Hematopoietic multipotent progenitor cell treated with erythropoietin and hydrocortisone succinate and interleukin-3 and kit ligand, for 8 days (in vitro differentiated cells): ENCODE measurements at regions not wholly inside any gene's neighbourhood (a gene's known extent, or its start where the extent isn't known, plus 50 kb on each side); places are given as distances from the start of the nearest gene placed in this dataset.

ENCODE experiments used
- DNase-seq: peaks from one replicate; pipeline ENCODE4 v3.0.0-alpha.2; 2015

GRCh38 chr1:87636198-87636892 is 307.7 kb downstream of the LMO4 start:
- DNase-seq = no peak

- peak; percentile 86 for DNase-seq
Observed at GRCh38 chr1:87638636-87639035, 310.0 kb downstream of the LMO4 start.

- no peak for DNase-seq
Observed at GRCh38 chr1:87641996-87642395, 313.3 kb downstream of the LMO4 start.

GRCh38 chr1:87642581-87643221 is 314.0 kb downstream of the LMO4 start:
- peak; percentile 54 for DNase-seq

GRCh38 chr1:87644033-87644578 is 315.4 kb downstream of the LMO4 start:
- DNase-seq = no peak

- DNase-seq = peak; percentile 22
Observed at GRCh38 chr1:87644579-87645190, 316.0 kb downstream of the LMO4 start.

GRCh38 chr1:87647430-87648177 is 318.9 kb downstream of the LMO4 start:
- DNase-seq = no peak

- DNase-seq = no peak
Observed at GRCh38 chr1:87648323-87649119, 319.8 kb downstream of the LMO4 start.

- DNase-seq = no peak
Observed at GRCh38 chr1:87650306-87650705, 321.6 kb downstream of the LMO4 start.

GRCh38 chr1:87652176-87652575 is 323.5 kb downstream of the LMO4 start:
- no peak for DNase-seq

GRCh38 chr1:87665151-87665550 is 336.5 kb downstream of the LMO4 start:
- no peak for DNase-seq

GRCh38 chr1:87666681-87667080 is 338.0 kb downstream of the LMO4 start:
- no peak for DNase-seq

GRCh38 chr1:87669674-87670073 is 341.0 kb downstream of the LMO4 start:
- DNase-seq = no peak

- DNase-seq = no peak
Observed at GRCh38 chr1:87673309-87673708, 344.6 kb downstream of the LMO4 start.

GRCh38 chr1:87673748-87674147 is 345.1 kb downstream of the LMO4 start:
- DNase-seq = no peak

- no peak for DNase-seq
Observed at GRCh38 chr1:87674791-87675190, 346.1 kb downstream of the LMO4 start.

GRCh38 chr1:87678266-87678665 is 349.6 kb downstream of the LMO4 start:
- no peak for DNase-seq

GRCh38 chr1:87682565-87682964 is 353.9 kb downstream of the LMO4 start:
- no peak for DNase-seq

- DNase-seq = no peak
Observed at GRCh38 chr1:87683196-87683956, 354.7 kb downstream of the LMO4 start.

GRCh38 chr1:87684194-87684593 is 355.5 kb downstream of the LMO4 start:
- DNase-seq = no peak

GRCh38 chr1:87684713-87685205 is 356.1 kb downstream of the LMO4 start:
- DNase-seq = no peak
